ENCODE measurements at regions not wholly inside any gene's neighbourhood (a gene's known extent, or its start where the extent isn't known, plus 50 kb on each side); places are given as distances from the start of the nearest gene placed in this dataset.
"Not testable (repeated sequence)": the region's sequence is repeated elsewhere in the genome, so short reads cannot be mapped to it uniquely, and the experiment has no call there.

DNA sequence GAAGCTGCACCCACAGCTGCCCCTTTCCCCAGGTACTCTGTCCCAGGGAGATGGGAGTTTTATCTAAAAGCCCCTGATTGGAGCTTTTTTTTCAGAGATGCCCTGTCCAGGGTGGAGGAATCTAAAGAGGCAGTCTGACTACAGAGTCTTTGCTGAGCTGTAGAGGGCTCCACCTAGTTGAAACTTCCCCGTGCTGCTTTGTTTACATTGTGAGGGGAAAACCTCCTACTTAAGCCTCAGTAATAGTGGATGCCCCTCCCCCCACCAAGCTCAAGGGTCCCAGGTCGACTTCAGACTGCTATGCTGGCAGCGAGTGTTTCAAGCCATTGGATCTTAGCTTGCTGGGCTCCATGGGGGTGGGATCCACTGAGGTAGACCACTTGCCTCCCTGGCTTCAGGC lies 470.1 kb upstream of the LARGE1 start:
- Mint-ChIP-seq H3K27me3 (no peaks in the 10 kb centered on the region), H3K4me1 (no peaks in the 10 kb centered on the region), H3K4me3 (no peak overlapping the region), H3K9me3 (peaks cover 7% of the 10 kb centered on the region), H3K36me3 (no peaks in the 10 kb centered on the region), H3K27ac (no peak overlapping the region)

DNA sequence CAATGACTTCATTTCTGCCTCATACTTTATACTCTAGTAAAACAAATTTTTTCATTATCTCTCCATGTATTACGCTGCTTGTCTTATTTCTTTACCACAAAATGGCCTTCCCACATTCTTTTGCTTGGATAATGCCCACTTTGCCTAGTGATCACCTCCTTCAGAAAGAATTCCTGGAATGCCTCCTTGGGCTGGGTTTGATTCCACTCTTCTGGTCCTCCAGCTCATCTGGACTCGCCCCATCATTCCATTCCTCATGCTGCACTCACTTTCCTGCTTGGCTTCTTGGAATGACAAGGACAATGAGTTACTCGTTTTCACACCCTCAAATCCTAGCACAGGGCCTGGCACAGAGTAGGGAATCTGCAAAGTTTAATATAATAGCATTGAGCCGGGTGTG lies 475.1 kb upstream of the LARGE1 start:
- Mint-ChIP-seq H3K27ac (no peak overlapping the region), H3K4me3 (no peak overlapping the region), H3K9me3 (no peaks in the 10 kb centered on the region), H3K27me3 (no peaks in the 10 kb centered on the region), H3K4me1 (no peaks in the 10 kb centered on the region), H3K36me3 (no peaks in the 10 kb centered on the region)

DNA sequence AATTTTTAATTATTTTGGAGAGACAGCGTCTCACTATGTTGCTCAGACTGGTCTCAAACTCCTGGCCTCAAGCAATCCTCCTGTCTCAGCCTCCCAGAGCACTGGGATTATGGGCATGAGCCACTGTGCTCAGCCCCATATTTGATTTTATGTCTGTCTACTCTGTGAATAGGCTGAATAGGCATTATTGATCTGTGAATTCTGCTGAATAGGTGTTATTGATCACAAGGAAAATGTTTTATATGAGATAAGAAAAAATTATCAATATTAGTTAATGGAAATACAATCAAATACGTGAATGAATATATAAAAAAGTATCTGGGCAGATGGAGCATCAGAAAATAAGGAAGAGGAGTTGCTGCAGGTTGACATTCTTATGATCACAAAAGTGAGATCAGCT lies 483.4 kb upstream of the LARGE1 start:
- no peaks in the 10 kb centered on the region for H3K4me1 Mint-ChIP-seq
- H3K4me3 Mint-ChIP-seq: no peak overlapping the region
- H3K27me3 Mint-ChIP-seq: no peaks in the 10 kb centered on the region
- H3K27ac Mint-ChIP-seq: no peak overlapping the region
- no peaks in the 10 kb centered on the region for H3K36me3 Mint-ChIP-seq
- H3K9me3 Mint-ChIP-seq: peaks cover 5% of the 10 kb centered on the region

DNA sequence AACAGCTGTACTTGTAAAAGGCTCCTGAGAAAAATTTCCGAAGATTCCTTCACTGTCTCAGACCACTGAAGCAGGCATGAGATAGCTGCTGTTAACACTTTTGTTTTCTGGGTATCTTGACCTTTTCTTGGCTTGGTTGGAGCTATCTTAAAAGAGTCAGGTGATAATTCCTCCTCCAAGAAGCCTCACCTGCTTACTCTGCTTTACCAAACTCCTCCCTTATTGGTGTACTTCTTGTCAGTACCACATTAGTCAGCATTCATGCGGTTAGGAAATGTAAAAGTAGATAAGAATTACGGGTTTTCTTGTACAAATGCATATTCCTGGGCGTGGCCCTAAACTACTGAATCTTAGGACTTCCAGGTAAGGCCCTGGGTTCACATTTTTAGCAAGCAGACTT lies 489.8 kb upstream of the LARGE1 start:
- Mint-ChIP-seq H3K9me3 (peaks cover 5% of the 10 kb centered on the region), H3K27ac (no peak overlapping the region), H3K36me3 (no peaks in the 10 kb centered on the region), H3K4me1 (no peaks in the 10 kb centered on the region), H3K4me3 (no peak overlapping the region), H3K27me3 (no peaks in the 10 kb centered on the region)

DNA sequence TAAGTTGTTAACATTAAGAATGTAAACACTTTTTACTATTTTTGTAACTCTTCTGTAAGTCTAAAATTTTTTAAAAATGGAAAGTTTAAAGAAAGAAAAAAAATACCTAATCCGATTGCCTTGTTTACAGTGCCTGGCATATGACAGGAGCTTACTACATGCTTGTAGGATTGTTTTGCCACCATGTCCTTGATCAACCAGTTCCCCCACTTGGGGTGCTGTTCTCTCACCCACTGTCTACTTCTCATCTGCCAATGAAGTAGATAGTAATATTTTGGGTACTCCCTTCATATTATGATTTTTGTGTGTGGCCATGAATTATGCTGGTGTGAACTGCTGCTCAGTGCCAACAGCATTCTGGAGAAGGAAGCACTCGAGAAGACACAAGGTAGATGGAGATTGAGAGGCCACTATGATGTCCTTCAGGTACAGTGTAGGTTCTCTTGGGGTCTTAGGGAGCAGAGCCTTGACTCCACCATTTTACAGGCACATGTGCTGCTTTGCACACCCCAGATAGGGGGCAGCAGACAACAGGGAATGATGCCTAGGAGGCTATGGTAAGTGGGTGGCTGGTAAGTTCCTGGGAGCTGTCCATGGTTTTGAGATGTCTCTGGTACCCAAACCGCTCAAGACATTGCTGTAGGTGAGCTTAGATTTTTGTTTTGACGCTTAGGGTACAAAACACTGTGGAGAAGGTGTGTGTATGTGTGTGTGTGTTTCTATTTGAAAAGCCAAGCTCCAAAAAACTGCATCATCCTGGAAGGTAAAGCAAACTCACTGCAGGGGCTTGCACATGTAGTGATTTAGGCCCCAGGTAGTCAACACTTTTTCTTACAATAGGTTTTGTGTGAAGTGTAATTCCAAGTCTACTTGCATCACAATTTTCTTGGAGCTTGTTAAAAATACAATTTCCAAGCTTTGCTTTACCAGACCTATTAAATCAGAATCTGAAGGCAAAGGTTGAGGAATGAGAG lies 494.5 kb upstream of the LARGE1 start:
- Mint-ChIP-seq H3K27ac (no peak overlapping the region), H3K4me1 (no peaks in the 10 kb centered on the region), H3K36me3 (no peaks in the 10 kb centered on the region), H3K27me3 (no peaks in the 10 kb centered on the region), H3K4me3 (no peak overlapping the region), H3K9me3 (no peaks in the 10 kb centered on the region)

DNA sequence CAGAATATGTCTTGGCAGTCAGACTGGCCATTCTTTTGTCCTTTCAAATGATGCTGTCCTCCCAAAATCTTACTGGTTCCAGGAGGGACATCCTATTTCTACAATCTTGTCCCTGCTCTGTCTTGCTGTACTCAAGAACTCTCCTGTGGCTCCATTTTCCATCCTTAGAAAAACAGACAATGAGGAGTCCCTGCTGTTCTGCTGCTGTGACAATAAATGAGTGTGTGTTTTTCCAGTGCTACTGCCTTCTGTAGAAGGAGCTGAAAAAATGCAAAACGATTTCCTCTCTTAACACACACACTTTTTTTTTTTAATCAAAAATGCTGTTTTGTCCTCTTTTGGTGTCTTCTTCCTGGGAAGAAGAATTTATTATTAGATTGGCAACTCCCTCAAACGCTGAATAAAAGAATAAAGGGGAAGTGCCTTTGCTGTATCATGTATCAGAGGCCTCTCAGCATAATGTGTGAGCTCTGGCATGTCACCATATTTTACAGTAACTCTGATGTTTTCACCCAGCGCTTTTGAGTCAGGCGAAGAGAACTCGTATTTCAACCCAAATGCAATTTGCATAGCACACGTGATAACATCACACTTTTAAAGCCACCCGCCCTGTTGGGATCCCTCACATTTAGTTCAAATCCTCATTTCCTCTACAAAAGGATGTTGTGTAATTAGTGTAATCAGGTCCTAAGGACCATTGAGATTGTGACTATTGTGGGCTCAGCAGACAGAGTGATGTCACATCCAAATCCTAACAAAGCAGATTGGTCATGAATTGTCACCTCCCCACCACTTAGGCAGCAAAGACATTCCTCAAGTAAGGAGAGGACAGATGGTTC lies 496.0 kb upstream of the LARGE1 start:
- Mint-ChIP-seq H3K9me3 (no peaks in the 10 kb centered on the region), H3K4me1 (no peaks in the 10 kb centered on the region), H3K27me3 (no peaks in the 10 kb centered on the region), H3K4me3 (no peak overlapping the region), H3K36me3 (no peaks in the 10 kb centered on the region), H3K27ac (no peak overlapping the region)

DNA sequence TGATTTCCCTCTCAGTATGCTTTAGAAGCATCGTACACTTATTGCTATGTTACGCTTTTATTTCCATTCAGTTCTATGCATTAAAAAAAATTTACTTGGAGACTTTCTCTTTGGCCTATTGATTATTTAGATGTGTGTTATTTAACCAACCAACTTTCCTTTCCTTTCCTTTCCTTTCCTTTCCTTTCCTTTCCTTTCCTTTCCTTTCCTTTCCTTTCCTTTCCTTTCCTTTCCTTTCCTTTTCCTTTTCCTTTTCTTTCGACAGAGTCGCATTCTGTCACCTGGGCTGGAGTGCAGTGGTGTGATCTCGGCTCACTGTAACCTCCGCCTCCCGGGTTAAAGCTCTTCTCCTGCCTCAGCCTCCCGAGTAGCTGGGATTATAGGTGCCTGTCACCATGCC lies 502.7 kb upstream of the LARGE1 start:
- H3K4me1 Mint-ChIP-seq, H3K27me3 Mint-ChIP-seq: not testable (repeated sequence)

DNA sequence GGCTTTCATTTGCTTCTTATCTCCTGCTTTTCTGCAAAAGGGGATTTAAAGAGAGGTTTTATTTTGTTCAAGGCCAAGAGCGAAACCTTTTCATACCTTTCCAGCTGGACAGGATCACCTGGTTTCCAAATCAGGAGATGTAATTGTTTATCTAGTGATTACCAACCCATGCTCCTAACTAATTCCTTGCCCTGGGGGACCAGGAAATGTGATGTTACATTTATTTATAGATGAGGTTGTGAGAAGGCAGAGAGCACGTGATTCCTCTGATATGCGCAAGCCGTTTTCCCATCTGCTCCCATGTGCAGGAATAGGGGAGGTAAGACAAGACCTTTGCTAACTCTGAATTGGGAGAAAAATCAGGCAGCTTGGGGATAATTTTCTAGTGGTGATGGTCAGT lies 507.2 kb upstream of the LARGE1 start:
- no peaks in the 10 kb centered on the region for H3K36me3 Mint-ChIP-seq
- no peak overlapping the region for H3K27ac Mint-ChIP-seq
- H3K27me3 Mint-ChIP-seq: peaks cover 5% of the 10 kb centered on the region
- H3K9me3 Mint-ChIP-seq: peaks cover 8% of the 10 kb centered on the region
- H3K4me1 Mint-ChIP-seq: no peaks in the 10 kb centered on the region
- no peak overlapping the region for H3K4me3 Mint-ChIP-seq

More for the DNA sequence above, 502.7 kb upstream of the LARGE1 start:
- H3K9me3 Mint-ChIP-seq, H3K27ac Mint-ChIP-seq, H3K36me3 Mint-ChIP-seq, H3K4me3 Mint-ChIP-seq: not testable (repeated sequence)

DNA sequence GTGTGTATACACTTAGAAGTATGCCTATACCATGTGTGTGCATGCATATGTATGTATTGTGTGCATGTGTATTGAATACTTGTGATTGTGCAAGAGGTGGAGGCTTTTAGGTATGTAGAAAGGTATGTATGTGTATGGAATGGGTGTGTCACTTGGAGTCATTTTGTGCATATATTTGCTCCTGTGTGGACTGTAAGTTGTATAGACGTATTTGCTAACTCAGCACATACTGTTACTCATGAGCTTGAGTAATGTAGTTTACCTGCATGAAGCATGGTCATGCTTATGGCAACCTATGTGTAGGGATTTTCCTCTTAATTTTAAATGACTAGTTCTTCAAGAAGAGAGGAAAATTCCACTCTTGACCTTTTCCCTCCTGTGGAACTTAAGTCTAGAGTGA lies 507.6 kb upstream of the LARGE1 start:
- H3K27me3 Mint-ChIP-seq: peaks cover 5% of the 10 kb centered on the region
- no peak overlapping the region for H3K4me3 Mint-ChIP-seq
- H3K4me1 Mint-ChIP-seq: no peaks in the 10 kb centered on the region
- H3K27ac Mint-ChIP-seq: no peak overlapping the region
- no peaks in the 10 kb centered on the region for H3K36me3 Mint-ChIP-seq
- peaks cover 8% of the 10 kb centered on the region for H3K9me3 Mint-ChIP-seq

DNA sequence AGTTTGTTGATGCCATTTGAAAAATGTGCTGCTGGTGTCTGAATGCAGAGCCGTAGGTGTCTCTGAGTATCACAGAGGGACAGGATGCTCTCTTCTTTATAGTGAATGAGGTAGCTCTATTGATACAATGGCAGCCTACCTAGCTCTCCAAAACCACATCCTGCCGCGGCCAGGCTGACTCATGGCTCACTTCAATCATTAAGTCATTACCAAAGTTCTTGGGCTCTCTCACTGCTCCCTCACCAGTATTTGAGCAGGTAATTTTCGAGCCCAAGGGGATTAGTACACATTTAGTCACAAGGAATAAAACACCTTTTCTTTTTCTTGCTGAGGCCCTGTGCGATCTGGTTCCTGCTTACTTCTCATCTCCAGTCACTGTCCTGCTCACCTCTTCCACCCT lies 509.0 kb upstream of the LARGE1 start:
- Mint-ChIP-seq H3K36me3 (no peaks in the 10 kb centered on the region), H3K27me3 (peaks cover 5% of the 10 kb centered on the region), H3K27ac (no peak overlapping the region), H3K4me3 (no peak overlapping the region), H3K9me3 (peaks cover 8% of the 10 kb centered on the region), H3K4me1 (no peaks in the 10 kb centered on the region)

DNA sequence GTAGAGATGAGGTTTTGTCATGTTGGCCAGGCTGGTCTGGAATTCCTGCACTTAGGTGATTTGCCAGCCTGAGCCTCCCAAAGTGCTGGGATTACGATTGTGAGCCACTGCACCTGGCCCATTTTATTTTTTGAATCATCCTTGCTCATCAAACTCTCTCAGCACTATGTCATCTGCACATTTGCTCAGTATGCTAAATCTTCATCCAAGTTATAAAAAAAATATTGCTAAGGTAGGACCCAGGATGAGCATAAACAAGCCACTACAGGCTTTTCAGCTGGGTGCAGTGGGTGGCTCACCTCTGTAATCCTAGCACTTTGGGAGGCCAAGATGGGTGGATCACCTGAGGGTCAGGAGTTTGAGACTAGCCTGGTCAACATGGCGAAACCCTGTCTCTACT lies 510.1 kb upstream of the LARGE1 start:
- Mint-ChIP-seq H3K4me3 (no peak overlapping the region), H3K4me1 (no peaks in the 10 kb centered on the region), H3K27ac (no peak overlapping the region), H3K27me3 (peaks cover 5% of the 10 kb centered on the region), H3K9me3 (peaks cover 8% of the 10 kb centered on the region), H3K36me3 (no peaks in the 10 kb centered on the region)

DNA sequence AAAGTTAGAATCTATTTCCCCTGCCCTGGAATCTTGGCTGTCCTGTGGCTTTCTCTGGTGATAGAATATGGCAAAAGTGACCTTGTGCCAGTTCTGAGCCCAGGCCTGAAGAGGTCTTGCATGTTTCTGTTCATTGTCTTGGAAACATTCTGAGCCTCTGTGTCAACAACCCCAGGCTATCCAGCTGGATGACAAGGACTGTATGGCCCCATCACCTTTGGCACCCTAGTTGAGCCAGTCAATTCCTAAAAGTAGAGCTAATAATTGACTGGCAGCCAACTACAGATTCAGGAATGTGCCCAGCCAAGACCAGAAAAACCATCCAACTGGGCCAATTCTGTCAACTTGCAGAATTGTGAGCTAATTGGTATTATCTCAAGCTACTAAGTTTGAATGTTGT lies 514.1 kb upstream of the LARGE1 start:
- H3K27me3 Mint-ChIP-seq: peaks cover 2% of the 10 kb centered on the region
- no peaks in the 10 kb centered on the region for H3K4me1 Mint-ChIP-seq
- H3K36me3 Mint-ChIP-seq: no peaks in the 10 kb centered on the region
- H3K4me3 Mint-ChIP-seq: no peak overlapping the region
- H3K27ac Mint-ChIP-seq: no peak overlapping the region
- H3K9me3 Mint-ChIP-seq: no peaks in the 10 kb centered on the region

DNA sequence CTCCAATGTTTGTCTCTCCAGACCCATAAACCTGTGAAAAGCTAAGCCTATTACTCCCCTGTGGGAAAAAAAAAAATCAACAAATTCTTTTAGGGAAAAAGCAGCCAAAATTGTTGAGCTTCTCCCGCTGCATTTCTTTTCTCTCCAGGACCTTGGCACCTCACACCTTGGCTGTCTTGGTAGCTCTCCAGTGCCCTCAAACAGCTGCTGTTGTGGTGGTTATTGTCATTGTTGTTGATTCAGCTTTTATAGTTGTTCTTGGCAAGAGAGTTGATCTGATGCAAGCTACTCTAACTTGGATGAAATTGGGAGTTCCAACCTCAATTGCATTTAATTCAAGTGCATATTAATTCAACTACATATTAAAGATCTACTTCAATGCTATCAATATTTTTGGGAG lies 516.9 kb upstream of the LARGE1 start:
- no peaks in the 10 kb centered on the region for H3K9me3 Mint-ChIP-seq
- no peak overlapping the region for H3K4me3 Mint-ChIP-seq
- no peak overlapping the region for H3K27ac Mint-ChIP-seq
- no peaks in the 10 kb centered on the region for H3K4me1 Mint-ChIP-seq
- H3K27me3 Mint-ChIP-seq: peaks cover 2% of the 10 kb centered on the region
- no peaks in the 10 kb centered on the region for H3K36me3 Mint-ChIP-seq

DNA sequence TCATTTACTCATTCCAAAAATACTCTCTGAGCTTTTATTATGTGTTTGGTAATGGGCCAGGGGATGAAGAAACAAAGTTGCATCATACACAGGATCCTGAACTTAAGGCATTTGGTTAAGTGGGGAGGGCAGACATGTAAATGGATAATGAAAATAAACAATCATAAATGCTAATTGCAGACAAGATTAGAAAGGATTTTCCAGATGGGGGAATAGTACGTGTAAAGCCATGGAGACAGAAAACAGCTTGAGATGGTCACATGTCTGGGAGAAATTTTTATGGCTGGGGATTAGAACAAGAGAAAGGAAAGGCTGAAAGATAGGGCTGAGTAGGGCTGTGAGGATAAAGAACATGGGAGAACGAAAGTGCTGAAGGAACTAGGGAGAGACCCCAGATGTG lies 534.3 kb upstream of the LARGE1 start:
- Mint-ChIP-seq H3K4me3 (no peak overlapping the region), H3K36me3 (no peaks in the 10 kb centered on the region), H3K4me1 (no peaks in the 10 kb centered on the region), H3K27me3 (peaks cover 4% of the 10 kb centered on the region), H3K9me3 (no peaks in the 10 kb centered on the region), H3K27ac (no peak overlapping the region)

DNA sequence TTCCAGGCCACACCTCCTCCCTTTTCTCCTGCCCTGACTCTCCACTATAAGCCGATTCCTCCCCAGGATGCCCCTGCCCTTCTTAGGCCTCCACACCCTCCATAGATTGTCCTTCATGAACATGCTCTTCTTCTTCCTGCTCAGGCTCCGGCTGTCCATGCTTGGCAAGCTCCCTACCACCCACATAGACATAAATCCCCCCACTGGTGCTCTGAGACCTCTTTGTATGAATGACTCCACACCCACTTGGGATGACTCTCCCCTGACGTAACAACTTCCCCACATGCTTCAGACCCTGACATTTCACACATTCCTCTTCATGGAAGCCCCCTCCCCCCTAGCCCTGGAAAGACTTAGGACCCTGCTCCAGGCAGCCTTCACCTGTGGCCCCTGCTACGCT lies 542.5 kb upstream of the LARGE1 start:
- peaks cover 4% of the 10 kb centered on the region for H3K27me3 Mint-ChIP-seq
- H3K4me1 Mint-ChIP-seq: no peaks in the 10 kb centered on the region
- no peak overlapping the region for H3K27ac Mint-ChIP-seq
- H3K4me3 Mint-ChIP-seq: no peak overlapping the region
- peaks cover 10% of the 10 kb centered on the region for H3K9me3 Mint-ChIP-seq
- no peaks in the 10 kb centered on the region for H3K36me3 Mint-ChIP-seq

DNA sequence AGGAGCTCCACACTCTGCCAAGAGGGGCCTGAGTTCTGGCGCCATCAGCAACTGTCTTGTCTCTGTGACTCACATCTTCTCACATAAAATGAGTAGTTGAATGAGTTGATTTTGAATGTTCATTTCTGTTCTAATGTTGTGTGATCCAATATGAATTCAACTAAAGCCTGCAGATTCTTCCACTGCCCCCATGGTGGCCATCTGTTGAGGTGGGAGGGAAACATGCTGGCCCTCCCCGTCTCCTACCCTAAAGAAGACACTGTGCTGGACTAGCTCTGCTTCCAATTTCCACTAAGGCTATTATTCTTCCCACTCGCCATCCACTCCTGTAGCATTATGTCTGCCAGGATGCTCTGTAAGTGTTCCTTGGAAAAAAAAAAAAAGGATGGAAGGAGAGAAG lies 555.6 kb upstream of the LARGE1 start:
- no peak overlapping the region for H3K4me3 Mint-ChIP-seq
- H3K9me3 Mint-ChIP-seq: peaks cover 6% of the 10 kb centered on the region
- H3K27me3 Mint-ChIP-seq: peaks cover 2% of the 10 kb centered on the region
- no peak overlapping the region for H3K27ac Mint-ChIP-seq
- H3K36me3 Mint-ChIP-seq: no peaks in the 10 kb centered on the region
- no peaks in the 10 kb centered on the region for H3K4me1 Mint-ChIP-seq
